HG03175 (cell line): ENCODE measurements at regions not wholly inside any gene's neighbourhood (a gene's known extent, or its start where the extent isn't known, plus 50 kb on each side); places are given as distances from the start of the nearest gene placed in this dataset.

Experiments
- ATAC-seq: cut with Tn5 transposase; IDR thresholded peaks from one replicate; pipeline ENCODE4 v1.9.1; 2021; ENCODE audit warnings: mild to moderate bottlenecking, moderate library complexity; ENCODE audit not compliant: unreplicated experiment

GRCh38 chr15:77739591-77740378 lies 107.1 kb upstream of the LINGO1 start:
- no peak for ATAC-seq

GRCh38 chr15:77738441-77739302 lies 106.0 kb upstream of the LINGO1 start:
- ATAC-seq, result no peak

- no peak for ATAC-seq
Observed at GRCh38 chr15:77738038-77738370, 105.3 kb upstream of the LINGO1 start.

GRCh38 chr15:77737238-77738037 lies 104.7 kb upstream of the LINGO1 start:
- no peak for ATAC-seq

GRCh38 chr15:77734306-77734705 lies 101.6 kb upstream of the LINGO1 start:
- ATAC-seq, result no peak

GRCh38 chr15:77733579-77734300 lies 101.0 kb upstream of the LINGO1 start:
- ATAC-seq, result no peak

GRCh38 chr15:77732514-77733335 lies 100.0 kb upstream of the LINGO1 start:
- no peak for ATAC-seq

GRCh38 chr15:77731945-77732344 lies 99.2 kb upstream of the LINGO1 start:
- no peak for ATAC-seq

- ATAC-seq, result no peak
Observed at GRCh38 chr15:77731067-77731466, 98.4 kb upstream of the LINGO1 start.

- no peak for ATAC-seq
Observed at GRCh38 chr15:77727635-77728304, 95.1 kb upstream of the LINGO1 start.

GRCh38 chr15:77724715-77725114 lies 92.0 kb upstream of the LINGO1 start:
- no peak for ATAC-seq

- no peak for ATAC-seq
Observed at GRCh38 chr15:77723756-77724155, 91.0 kb upstream of the LINGO1 start.

GRCh38 chr15:77722759-77723460 lies 90.2 kb upstream of the LINGO1 start:
- ATAC-seq, result no peak

GRCh38 chr15:77721963-77722362 lies 89.3 kb upstream of the LINGO1 start:
- ATAC-seq, result no peak

GRCh38 chr15:77720655-77721054 lies 87.9 kb upstream of the LINGO1 start:
- no peak for ATAC-seq

- no peak for ATAC-seq
Observed at GRCh38 chr15:77720173-77720572, 87.5 kb upstream of the LINGO1 start.

GRCh38 chr15:77719450-77719849 lies 86.7 kb upstream of the LINGO1 start:
- no peak for ATAC-seq

- ATAC-seq, result no peak
Observed at GRCh38 chr15:77717333-77717990, 84.8 kb upstream of the LINGO1 start.
